ENCODE measurements at regions not wholly inside any gene's neighbourhood (a gene's known extent, or its start where the extent isn't known, plus 50 kb on each side); places are given as distances from the start of the nearest gene placed in this dataset.

GRCh38 chr4:189202182-189202868 is 738.3 kb upstream of the FRG1 start:
- peak; percentile 51 for TF ChIP-seq CTCF (IDR thresholded peaks at IDR 0.05; ENCODE audit: borderline replicate concordance, control extremely low read depth, extremely low read depth, insufficient read depth, missing control alignments)
- peak; percentile 32 for DNase-seq (ENCODE audit: low spot score)
- in situ Hi-C loops (cut with MboI; ENCODE audit: low sequenced_read_pairs, unreplicated experiment) = no loop called here

GRCh38 chr4:189202869-189203271 is 737.8 kb upstream of the FRG1 start:
- no peak for DNase-seq (ENCODE audit: low spot score)
- in situ Hi-C loops (cut with MboI; ENCODE audit: low sequenced_read_pairs, unreplicated experiment) = no loop called here
- TF ChIP-seq CTCF (IDR thresholded peaks at IDR 0.05; ENCODE audit: borderline replicate concordance, control extremely low read depth, extremely low read depth, insufficient read depth, missing control alignments) = no peak

GRCh38 chr4:189204616-189205015 is 736.1 kb upstream of the FRG1 start:
- in situ Hi-C loops (cut with MboI; ENCODE audit: low sequenced_read_pairs, unreplicated experiment) = no loop called here
- DNase-seq (ENCODE audit: low spot score) = no peak
- no peak for TF ChIP-seq CTCF (IDR thresholded peaks at IDR 0.05; ENCODE audit: borderline replicate concordance, control extremely low read depth, extremely low read depth, insufficient read depth, missing control alignments)

- no peak for DNase-seq (ENCODE audit: low spot score)
- TF ChIP-seq CTCF (IDR thresholded peaks at IDR 0.05; ENCODE audit: borderline replicate concordance, control extremely low read depth, extremely low read depth, insufficient read depth, missing control alignments) = no peak
These were observed 733.7 kb upstream of the FRG1 start for GRCh38 chr4:189206953-189207352.

GRCh38 chr4:189207872-189208271 is 732.8 kb upstream of the FRG1 start:
- in situ Hi-C loops (cut with MboI; ENCODE audit: low sequenced_read_pairs, unreplicated experiment) = no loop called here
- TF ChIP-seq CTCF (IDR thresholded peaks at IDR 0.05; ENCODE audit: borderline replicate concordance, control extremely low read depth, extremely low read depth, insufficient read depth, missing control alignments) = no peak
- DNase-seq (ENCODE audit: low spot score) = no peak

More at GRCh38 chr4:189206953-189207352, 733.7 kb upstream of the FRG1 start:
- in situ Hi-C loops (cut with MboI; ENCODE audit: low sequenced_read_pairs, unreplicated experiment) = no loop called here

- DNase-seq (ENCODE audit: low spot score) = no peak
- in situ Hi-C loops (cut with MboI; ENCODE audit: low sequenced_read_pairs, unreplicated experiment) = no loop called here
- TF ChIP-seq CTCF (IDR thresholded peaks at IDR 0.05; ENCODE audit: borderline replicate concordance, control extremely low read depth, extremely low read depth, insufficient read depth, missing control alignments) = no peak
These were observed 725.1 kb upstream of the FRG1 start for GRCh38 chr4:189215574-189215973.
